Activated naive CD4-positive, alpha-beta T cell treated with anti-CD3 and anti-CD28 coated beads, Interleukin-2, amount 50 U/mL, for 72 hours (primary cell): ENCODE measurements at regions not wholly inside any gene's neighbourhood (a gene's known extent, or its start where the extent isn't known, plus 50 kb on each side); places are given as distances from the start of the nearest gene placed in this dataset.

Experiments
- ATAC-seq, 2 donors: fragments of 150-1000 bp; cut with Tn5 transposase; 2 replicates each; pipeline ENCODE4 v1.10.0; 2021; ENCODE audit warnings: mild to moderate bottlenecking in 2 of 2, moderate library complexity in 2 of 2
- DNase-seq, 2 donors: peaks; one replicate each; pipeline ENCODE4 v3.0.0; 2021 to 2022; ENCODE audit warnings: low spot score in 2 of 2
- H3K27ac Mint-ChIP-seq, 2 donors: one replicate each; pipeline ENCODE4 v1.8.0; 2022; ENCODE audit warnings: mild to moderate bottlenecking in 2 of 2, mixed read lengths in 2 of 2
- H3K36me3 Mint-ChIP-seq, 2 donors: one replicate each; pipeline ENCODE4 v1.8.0; 2022; ENCODE audit warnings: mixed read lengths in 2 of 2
- H3K9me3 Mint-ChIP-seq, 2 donors: one replicate each; pipeline ENCODE4 v1.8.0; 2022; ENCODE audit warnings: mixed read lengths in 2 of 2

- Mint-ChIP-seq H3K27ac (no peak overlapping the region), H3K36me3 (no peaks in the 10 kb centered on the region), H3K9me3 (no peaks in the 10 kb centered on the region)
- no peak for ATAC-seq
- no peak for DNase-seq
Observed at GRCh38 chr15:47551546-47551945, 165.8 kb upstream of the SEMA6D start.

DNA sequence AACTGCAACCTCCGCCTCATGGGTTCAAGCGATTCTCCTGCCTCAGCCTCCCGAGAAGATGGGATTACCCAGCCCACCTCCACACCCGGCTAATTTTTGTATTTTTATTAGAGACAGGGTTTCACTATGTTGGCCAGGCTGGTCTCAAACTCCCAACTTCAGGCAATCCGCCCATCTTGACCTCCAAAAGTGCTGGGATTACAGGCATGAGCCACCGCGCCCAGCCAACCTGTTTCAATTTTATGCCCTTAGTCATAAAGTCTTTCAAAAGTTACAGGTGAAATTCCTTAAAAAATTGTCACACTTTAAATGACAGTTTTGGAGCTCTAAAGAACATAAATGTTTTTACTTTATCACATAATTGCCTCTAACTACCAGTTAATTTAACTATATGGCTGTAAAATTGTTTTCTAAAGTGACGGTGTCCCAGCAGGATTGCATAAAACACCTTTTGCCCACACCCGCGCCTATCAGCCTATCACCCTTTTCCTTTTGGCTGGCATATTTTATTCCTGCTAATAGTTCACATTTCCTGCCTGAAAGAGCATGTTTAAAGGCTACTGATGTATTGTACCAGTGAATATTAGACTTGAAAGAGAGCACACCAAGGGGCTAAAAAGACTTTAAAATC, 164.2 kb upstream of the SEMA6D start:
- Mint-ChIP-seq H3K36me3 (no peaks in the 10 kb centered on the region), H3K9me3 (no peaks in the 10 kb centered on the region), H3K27ac (no peak overlapping the region)
- ATAC-seq (no peak), DNase-seq (no peak)

- DNase-seq (no peak), ATAC-seq (no peak)
- no peak overlapping the region for H3K27ac Mint-ChIP-seq
- H3K9me3 Mint-ChIP-seq = peaks cover 0 to 5% of the 10 kb centered on the region in 2 donors
- peaks cover 0 to 6% of the 10 kb centered on the region in 2 donors for H3K36me3 Mint-ChIP-seq
Observed at GRCh38 chr15:47553947-47554346, 163.4 kb upstream of the SEMA6D start.

DNA sequence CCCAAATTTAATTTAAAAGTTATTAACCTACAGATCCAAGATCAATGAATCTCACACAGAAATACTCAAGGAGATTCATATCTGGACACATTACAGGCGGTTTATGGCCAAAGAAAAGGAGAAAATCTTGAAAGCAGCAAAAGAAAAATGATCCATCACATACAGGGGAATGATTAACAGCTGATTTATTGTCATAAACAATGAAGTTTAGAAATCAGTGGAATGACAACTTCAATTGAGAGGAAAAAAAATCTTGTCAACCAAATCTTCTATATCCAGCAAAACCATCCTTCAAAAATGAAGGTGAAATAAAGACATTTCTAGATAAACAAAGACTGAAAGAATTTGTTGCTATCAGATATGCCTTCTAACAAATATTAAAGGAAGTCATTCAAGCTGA, 156.2 kb upstream of the SEMA6D start:
- DNase-seq = no peak
- Mint-ChIP-seq H3K36me3 (peaks cover 0 to 13% of the 10 kb centered on the region in 2 donors), H3K9me3 (peaks cover 9 to 21% of the 10 kb centered on the region in 2 donors), H3K27ac (no peak overlapping the region)
- ATAC-seq = no peak

DNA sequence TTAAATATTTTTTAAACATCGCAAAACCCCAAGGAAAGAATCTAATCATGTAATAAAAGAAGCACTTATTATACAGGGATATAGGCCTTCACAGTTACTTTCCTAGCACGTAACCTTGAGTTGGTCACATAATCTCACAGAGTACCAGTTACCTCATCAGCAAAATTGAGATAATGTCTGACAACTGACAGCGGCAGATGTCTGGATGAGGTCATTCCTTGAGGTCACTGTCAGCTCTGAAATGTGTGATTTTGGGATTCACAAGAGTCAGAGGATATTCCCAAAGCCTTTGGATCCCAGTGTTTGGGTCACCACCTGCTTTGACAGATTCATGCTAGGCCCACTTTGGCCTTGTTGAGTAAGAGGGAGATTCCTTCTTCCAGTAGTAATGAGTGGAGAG, 151.4 kb upstream of the SEMA6D start:
- ATAC-seq (no peak), DNase-seq (no peak)
- no peaks in the 10 kb centered on the region for H3K36me3 Mint-ChIP-seq
- peaks cover 4 to 5% of the 10 kb centered on the region in 2 donors for H3K9me3 Mint-ChIP-seq
- H3K27ac Mint-ChIP-seq = no peak overlapping the region

DNA sequence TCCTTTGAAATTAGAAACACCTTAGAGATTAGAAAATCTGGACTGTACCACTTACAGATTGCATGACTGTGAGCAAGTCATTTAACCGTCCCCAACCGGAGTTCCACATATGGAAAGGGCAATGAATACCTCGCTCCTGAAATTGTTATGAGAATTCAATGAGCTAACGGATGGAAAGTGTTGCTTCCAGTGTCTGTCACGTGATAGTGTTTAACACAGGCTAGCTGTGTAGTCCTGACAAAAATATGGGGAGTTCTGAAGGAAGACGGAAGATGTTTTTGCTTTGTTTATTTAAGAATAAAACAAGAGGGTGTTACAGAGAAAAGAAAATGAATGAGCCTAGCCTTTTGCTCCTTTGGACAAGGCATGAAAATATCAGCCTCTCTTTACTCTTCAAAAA, 150.7 kb upstream of the SEMA6D start:
- Mint-ChIP-seq H3K36me3 (no peaks in the 10 kb centered on the region), H3K27ac (no peak overlapping the region), H3K9me3 (peaks cover 4 to 5% of the 10 kb centered on the region in 2 donors)
- ATAC-seq (no peak), DNase-seq (no peak)

DNA sequence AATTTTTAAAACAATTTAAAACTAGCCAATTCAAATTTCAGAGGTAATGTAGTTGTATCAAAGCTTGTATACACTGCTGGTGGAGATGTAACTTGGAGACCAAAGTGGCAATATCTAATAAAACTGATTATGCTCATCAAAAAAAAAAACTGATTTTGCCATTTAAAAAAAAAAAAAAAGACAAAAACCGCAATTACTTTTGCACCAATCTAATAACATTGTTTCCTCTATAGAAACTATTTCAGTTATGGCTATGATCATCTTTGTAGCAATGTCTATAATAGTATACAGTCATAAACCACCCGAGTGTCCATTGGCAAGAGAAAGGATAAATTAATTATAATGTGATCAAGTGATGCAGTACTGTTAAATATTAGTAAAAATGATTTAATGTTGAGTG, 149.3 kb upstream of the SEMA6D start:
- no peak for DNase-seq
- ATAC-seq = no peak
- Mint-ChIP-seq H3K27ac (no peak overlapping the region), H3K36me3 (no peaks in the 10 kb centered on the region), H3K9me3 (peaks cover 4 to 5% of the 10 kb centered on the region in 2 donors)

DNA sequence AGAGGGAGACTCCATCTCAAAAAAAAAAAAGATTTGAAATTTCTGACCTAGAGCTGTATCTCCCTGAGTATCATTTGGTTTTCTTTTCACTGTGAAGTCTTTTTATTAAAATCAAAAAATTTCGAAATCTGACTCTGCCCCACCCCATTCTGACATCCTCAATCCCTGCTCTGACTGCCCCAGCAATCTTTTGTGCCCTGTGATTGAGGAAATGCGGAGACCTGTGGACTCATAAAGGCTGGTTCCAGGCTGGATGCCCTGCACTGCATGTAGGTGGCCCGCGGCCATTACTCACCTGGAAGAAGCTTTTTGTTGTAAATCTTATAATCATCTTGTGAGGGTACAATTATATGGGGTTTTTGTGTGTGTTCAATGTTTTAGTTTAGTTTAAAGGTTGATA, 147.3 kb upstream of the SEMA6D start:
- DNase-seq (no peak), ATAC-seq (no peak)
- H3K27ac Mint-ChIP-seq = no peak overlapping the region
- H3K9me3 Mint-ChIP-seq = peaks cover 0 to 3% of the 10 kb centered on the region in 2 donors
- H3K36me3 Mint-ChIP-seq = no peaks in the 10 kb centered on the region

GRCh38 chr15:47570451-47570850, 146.9 kb upstream of the SEMA6D start:
- DNase-seq (no peak), ATAC-seq (no peak)
- Mint-ChIP-seq H3K9me3 (peaks cover 0 to 3% of the 10 kb centered on the region in 2 donors), H3K36me3 (no peaks in the 10 kb centered on the region), H3K27ac (no peak overlapping the region)

- peaks cover 0 to 3% of the 10 kb centered on the region in 2 donors for H3K9me3 Mint-ChIP-seq
- ATAC-seq = no peak
- no peak overlapping the region for H3K27ac Mint-ChIP-seq
- no peak for DNase-seq
- no peaks in the 10 kb centered on the region for H3K36me3 Mint-ChIP-seq
Observed at GRCh38 chr15:47570881-47571640, 146.2 kb upstream of the SEMA6D start.

DNA sequence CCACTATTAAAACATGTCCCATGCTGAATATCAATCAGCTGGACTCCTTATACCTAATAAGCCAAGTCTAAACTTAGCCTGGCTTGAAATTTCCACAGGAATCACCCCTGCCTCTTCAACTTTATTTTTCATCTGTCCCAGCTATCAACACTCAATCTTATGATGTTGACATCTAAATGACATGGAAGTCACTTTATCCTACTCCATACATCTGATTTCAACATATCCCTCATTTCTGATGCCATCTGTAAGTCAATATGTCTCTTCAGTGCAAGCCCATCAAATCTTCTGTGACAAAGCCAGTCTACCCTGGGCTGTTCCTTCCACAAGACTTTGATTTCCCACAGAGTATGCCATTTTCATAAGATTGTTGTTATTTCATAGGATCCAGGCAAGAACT, 143.6 kb upstream of the SEMA6D start:
- H3K36me3 Mint-ChIP-seq = no peaks in the 10 kb centered on the region
- H3K9me3 Mint-ChIP-seq = peaks cover 0 to 3% of the 10 kb centered on the region in 2 donors
- ATAC-seq (no peak), DNase-seq (no peak)
- H3K27ac Mint-ChIP-seq = no peak overlapping the region

- ATAC-seq (no peak), DNase-seq (no peak)
- Mint-ChIP-seq H3K36me3 (no peaks in the 10 kb centered on the region), H3K27ac (no peak overlapping the region), H3K9me3 (peaks cover under 1 to 6% of the 10 kb centered on the region in 2 donors)
Observed at GRCh38 chr15:47577000-47577399, 140.3 kb upstream of the SEMA6D start.

DNA sequence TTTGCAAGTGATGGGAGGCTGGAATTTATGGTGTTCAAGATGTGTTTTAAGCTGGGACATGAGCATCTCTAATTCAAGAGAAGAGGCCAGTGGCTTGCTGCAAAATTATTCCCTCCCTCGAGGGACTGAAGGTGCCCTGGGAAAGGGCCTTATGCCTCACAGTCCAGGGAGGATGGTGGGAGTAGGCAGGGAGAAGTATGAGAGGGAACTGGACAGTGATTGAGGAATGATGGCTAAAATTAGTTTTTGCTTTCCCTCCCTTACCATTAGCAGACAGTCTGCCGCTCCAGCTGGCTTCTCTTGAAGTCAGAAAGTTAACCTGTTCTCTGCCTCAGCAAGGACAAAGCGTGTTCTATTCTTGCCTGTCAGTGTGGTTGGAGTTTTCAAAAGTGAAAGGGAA, 139.8 kb upstream of the SEMA6D start:
- Mint-ChIP-seq H3K9me3 (peaks cover 3 to 8% of the 10 kb centered on the region in 2 donors), H3K27ac (no peak overlapping the region), H3K36me3 (no peaks in the 10 kb centered on the region)
- ATAC-seq (no peak), DNase-seq (no peak)

- DNase-seq (no peak), ATAC-seq (no peak)
- Mint-ChIP-seq H3K36me3 (no peaks in the 10 kb centered on the region), H3K27ac (no peak overlapping the region), H3K9me3 (peaks cover 3 to 6% of the 10 kb centered on the region in 2 donors)
Observed at GRCh38 chr15:47582233-47582632, 135.1 kb upstream of the SEMA6D start.

- Mint-ChIP-seq H3K9me3 (peaks cover 3 to 6% of the 10 kb centered on the region in 2 donors), H3K36me3 (no peaks in the 10 kb centered on the region), H3K27ac (no peak overlapping the region)
- no peak for DNase-seq
- ATAC-seq = no peak
Observed at GRCh38 chr15:47584316-47584715, 133.0 kb upstream of the SEMA6D start.

- H3K9me3 Mint-ChIP-seq = peaks cover 7% of the 10 kb centered on the region in 2 donors
- no peak for DNase-seq
- no peaks in the 10 kb centered on the region for H3K36me3 Mint-ChIP-seq
- no peak for ATAC-seq
- H3K27ac Mint-ChIP-seq = no peak overlapping the region
Observed at GRCh38 chr15:47586653-47587224, 130.6 kb upstream of the SEMA6D start.

GRCh38 chr15:47587940-47588802, 129.1 kb upstream of the SEMA6D start:
- DNase-seq = no peak
- no peak for ATAC-seq
- Mint-ChIP-seq H3K36me3 (no peaks in the 10 kb centered on the region), H3K9me3 (peaks cover 5% of the 10 kb centered on the region in 2 donors), H3K27ac (no peak overlapping the region)
